DMS114 treated with DMSO at 0.1 percent for 48 hours (cell line): ENCODE measurements at regions not wholly inside any gene's neighbourhood (a gene's known extent, or its start where the extent isn't known, plus 50 kb on each side); places are given as distances from the start of the nearest gene placed in this dataset.
"Not testable (repeated sequence)": the region's sequence is repeated elsewhere in the genome, so short reads cannot be mapped to it uniquely, and the experiment has no call there.

Experiments
- DNase-seq: peaks from one replicate; lab custom pipeline; 2025; ENCODE audit not compliant: unreplicated experiment; lab: John Stamatoyannopoulos, UW

DNA sequence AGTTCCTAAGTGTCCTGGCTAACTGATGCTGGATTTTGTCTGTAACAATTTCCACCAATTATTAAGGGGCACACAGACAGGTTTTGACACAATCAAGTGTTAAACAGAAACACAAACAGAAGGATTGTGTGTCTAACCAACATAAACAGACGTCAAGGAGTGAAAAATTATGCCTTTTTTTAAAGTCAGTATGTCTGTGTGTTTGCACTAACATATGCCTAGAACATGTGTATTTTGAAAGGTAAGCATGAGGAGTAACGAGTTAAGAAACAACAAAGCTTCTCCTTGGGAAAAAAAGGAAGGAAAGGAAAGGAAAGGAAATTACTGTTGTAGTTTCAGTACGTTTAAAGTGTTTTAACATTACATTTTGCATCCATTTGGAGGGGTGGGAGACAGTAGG, 466.3 kb upstream of the ID4 start:
- DNase-seq = no peak

- no peak for DNase-seq
Observed at GRCh38 chr6:19375613-19376012, 461.6 kb upstream of the ID4 start.

GRCh38 chr6:19377722-19378121, 459.4 kb upstream of the ID4 start:
- DNase-seq = no peak

DNA sequence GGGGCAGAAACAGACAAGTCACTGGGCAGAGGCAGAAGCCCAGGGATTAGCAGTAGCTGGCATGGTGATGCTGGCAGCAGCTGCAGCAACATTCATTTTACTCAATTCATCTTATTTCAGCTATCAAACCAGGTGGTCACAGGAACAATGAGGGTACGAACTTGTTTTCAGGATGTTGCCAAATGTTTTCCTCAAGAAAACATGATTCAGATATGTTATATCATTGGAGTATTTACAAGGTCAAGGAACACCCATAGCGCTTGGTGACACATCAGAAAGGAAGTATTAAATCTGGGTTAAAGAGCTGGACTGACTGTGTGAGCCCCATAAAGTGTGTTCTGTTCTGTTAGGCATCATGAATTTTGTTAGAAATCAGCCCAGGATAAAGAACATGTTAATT, 456.9 kb upstream of the ID4 start:
- no peak for DNase-seq

DNA sequence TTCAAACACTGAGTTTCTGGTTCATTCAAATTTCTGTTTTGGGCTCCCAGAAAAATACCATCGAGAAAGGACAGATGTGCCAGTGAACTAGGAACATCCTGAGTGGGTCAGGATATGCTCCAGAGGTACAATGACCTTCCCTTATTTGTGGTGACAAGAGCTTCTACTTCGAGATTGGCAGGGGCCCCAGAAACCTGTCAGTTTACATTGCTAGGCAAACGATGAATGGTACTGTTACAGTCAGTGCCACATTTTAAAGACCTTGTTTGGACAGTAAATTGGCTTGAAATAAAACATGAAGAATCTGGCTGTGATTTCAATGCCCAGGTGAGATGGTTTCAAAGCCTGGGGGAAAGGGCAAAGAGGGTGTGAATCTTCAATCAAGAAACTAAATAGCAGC, 454.5 kb upstream of the ID4 start:
- DNase-seq = no peak

- DNase-seq = no peak
Observed at GRCh38 chr6:19391926-19392325, 445.2 kb upstream of the ID4 start.

DNA sequence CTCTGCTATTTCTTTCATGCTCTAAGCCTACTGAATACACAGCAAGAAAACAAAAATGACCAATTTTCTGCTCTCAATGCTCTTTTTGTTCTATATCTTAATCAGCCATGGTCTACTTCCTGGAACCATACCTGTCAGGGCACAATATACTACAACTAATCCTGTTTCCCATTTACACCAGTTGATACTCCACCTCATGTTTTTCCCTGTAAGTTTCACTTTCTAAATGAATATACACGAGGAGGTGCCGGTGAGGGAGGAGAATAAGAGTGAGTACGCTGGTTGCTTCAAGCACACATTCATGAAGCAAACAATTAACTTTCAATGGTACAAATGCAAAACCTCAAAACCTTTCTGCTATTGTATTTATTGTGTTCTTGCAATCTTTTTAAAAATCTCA, 443.1 kb upstream of the ID4 start:
- DNase-seq = no peak

DNA sequence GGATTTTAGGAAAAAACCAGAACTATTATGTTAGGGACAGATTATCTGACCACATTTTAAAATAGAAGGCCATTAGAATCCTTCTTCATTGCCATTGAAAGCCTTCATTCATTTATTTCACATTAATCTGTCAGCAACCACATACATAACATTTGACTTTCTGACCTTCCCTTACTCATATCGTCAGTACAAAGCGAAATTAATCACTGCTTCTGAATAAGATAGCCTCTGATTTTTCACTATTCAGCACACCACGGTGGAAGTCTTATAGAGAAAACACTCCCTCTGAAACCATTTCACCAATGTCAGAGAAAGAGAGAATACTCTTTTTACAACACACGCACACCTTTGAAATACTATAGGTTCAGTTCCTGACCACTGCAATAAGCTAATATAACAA, 442.5 kb upstream of the ID4 start:
- no peak for DNase-seq

DNA sequence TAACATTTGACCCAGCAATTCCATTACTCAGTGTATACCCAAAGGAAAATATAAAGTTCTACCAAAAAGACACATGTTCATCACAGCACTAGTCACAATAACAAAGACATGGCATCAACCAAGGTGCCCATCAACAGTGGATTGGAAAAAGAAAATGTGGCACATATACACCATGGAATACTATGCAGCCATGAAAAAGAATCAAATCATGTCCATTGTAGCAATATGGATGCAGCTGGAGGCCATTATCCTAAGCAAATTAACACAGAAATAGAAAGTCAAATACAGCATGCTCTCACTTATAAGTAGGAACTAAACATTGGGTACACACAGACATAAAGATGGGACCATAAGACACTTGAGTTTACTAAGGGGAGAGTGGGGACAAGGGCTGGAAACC, 441.9 kb upstream of the ID4 start:
- DNase-seq = no peak

GRCh38 chr6:19399406-19399805, 437.8 kb upstream of the ID4 start:
- DNase-seq = no peak

- DNase-seq = not testable (repeated sequence)
Observed at GRCh38 chr6:19404884-19405283, 432.3 kb upstream of the ID4 start.

DNA sequence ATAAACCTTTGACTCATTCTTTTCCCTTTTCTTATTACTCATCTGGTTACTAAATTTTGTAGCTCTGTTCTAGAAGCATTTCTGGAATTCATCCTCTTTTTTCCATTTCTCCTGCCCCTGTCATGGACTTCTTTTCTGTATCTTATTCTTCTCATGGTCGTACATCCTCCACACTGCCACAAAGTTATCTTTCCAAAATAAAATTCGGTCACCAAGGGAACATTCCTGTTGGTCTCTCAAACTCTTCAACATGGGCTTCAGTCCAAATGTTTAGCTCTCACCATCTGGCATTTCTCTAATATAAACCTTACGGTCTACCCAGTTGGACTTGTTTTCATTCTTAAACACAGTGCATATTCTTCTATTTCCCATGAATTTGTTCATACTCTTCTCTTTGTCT, 428.8 kb upstream of the ID4 start:
- no peak for DNase-seq

DNA sequence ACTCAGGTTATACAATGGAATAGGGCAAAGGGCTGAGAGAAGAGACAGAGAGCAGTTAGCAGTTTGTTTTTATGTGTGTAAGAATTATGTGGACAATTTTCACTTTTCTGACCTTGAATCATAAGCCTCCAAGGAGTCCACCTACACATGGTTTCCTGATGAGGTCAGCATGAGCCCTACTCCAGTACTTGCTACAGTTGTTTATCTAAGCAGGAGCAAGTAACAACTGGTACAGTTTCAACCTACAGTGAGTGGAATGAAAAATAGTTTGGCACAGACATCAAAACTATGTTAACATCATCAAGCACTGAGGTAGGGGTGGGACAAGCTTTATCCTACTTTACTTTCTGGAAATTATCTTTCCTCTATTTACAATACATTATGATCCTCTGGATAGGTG, 426.7 kb upstream of the ID4 start:
- no peak for DNase-seq

DNA sequence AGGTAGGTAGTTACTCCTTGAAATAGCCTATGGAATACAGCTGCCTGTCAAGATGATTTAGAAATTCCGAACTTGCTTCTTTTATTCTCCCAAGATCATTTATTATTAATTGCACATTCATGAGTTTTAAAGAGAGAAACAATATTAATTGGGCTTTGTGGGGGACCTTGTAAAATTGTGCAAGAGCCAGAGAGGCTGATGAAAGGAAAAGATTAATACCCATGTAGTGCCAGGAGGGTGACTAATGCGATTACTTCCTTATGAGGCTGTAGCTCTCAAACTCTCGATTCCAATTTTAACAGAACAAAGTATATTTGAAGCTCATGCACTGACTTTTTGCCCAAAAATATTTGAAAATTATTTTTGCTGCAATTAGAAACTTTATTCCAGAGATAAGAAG, 423.8 kb upstream of the ID4 start:
- DNase-seq = no peak

DNA sequence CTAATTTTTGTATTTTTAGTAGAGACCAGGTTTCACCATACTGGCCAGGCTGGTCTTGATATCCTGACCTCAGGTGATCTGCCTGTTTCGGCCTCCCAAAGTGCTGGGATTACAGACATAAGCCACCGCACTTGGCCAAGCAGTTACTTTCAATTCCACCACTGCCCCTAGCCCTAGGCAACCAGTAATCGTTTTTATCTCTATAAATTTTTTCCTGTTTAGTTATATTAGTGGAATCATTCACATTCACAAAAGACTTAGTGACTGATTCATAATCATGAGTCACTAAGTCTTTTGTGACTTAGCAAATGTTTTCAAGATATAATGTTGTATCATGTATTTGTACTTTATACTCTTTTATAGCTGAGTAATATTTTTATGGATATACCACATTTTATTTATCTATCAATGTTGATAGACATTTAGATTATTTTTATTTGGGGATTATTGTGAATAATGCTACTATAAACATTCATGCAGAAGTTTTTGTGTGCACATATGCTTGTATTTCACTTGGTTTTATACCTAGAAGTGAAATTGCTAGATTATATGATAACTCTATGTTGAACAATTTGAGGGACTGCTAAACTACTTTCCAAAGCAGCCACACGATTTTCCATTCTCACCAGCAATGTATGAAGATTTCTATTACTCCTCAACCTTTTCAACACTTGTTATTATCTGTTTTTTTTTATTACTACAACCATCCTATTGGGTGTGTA, 421.4 kb upstream of the ID4 start:
- no peak for DNase-seq

GRCh38 chr6:19416811-19417210, 420.4 kb upstream of the ID4 start:
- DNase-seq = no peak

- no peak for DNase-seq
Observed at GRCh38 chr6:19417713-19418112, 419.5 kb upstream of the ID4 start.

DNA sequence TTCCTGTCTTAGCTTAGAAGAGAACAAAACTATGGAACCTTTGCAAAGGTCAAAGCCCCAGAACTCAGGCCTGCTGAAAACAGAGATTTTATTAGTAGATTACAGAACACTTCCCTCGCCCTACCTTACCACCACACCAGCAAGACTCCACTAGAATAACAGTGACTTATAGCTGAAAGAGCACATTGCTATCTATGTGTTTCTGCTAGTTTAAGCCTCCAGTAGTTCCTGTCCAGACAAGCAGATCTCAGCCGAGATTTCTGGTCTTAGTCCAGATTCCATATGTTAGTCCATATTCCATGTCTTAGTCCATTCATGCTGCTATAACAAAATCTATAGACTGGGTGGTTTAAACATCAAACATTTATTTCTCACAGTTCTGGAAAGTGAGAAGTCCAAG, 412.3 kb upstream of the ID4 start:
- no peak for DNase-seq

- DNase-seq = no peak
Observed at GRCh38 chr6:19427548-19427947, 409.6 kb upstream of the ID4 start.

GRCh38 chr6:19432966-19433498, 404.1 kb upstream of the ID4 start:
- DNase-seq = no peak

DNA sequence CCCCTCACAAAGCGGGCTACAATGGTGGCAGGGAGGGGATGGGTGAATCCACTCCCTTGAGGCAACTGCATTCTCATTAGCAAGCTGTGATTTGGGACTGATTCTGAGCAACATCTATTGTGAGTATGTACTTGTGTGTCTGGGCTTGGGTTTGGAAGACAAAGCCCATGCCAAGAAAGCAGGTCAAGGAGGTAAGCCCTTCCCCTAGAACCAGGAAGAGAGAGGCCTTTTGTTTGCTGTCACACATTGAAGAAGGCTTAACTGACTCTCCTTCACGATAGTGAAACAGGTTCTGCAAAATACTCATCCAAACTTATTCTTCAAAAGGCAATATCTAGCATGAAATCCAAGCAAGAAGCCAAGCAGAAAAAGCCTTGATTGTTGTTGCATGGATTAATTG, 403.1 kb upstream of the ID4 start:
- DNase-seq = no peak

DNA sequence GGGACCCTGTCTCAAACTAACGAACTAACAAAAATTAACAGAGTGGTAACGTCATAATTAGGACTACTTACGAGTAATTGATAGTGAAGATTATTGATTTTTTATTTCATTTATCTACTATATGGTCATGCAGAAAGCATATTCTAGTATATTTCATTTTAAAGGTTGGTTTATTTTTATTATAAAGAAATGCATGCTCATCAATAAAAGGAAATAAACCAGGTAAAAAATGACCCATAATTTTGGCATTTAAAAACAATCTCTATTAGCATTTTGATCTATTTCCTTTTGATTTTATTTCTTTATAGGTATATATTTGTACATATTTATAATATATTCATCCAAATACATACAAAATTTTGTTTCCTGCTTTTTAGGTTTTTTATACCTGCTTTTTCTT, 401.4 kb upstream of the ID4 start:
- DNase-seq = no peak
